GM12878 (cell line): ENCODE measurements at regions not wholly inside any gene's neighbourhood (a gene's known extent, or its start where the extent isn't known, plus 50 kb on each side); places are given as distances from the start of the nearest gene placed in this dataset.

ENCODE experiments used
- CTCF ChIP-seq, 3 experiments: IDR thresholded peaks in 2 of 3; conservative IDR thresholded peaks in 1 of 3; 2 replicates each; pipeline ENCODE4 v1.5.1; 2011; ENCODE audit warnings: low read depth in 3 of 3, low read length in 3 of 3, mild to moderate bottlenecking in 3 of 3, control low read depth in 2 of 3, moderate library complexity in 2 of 3, inconsistent platforms in 1 of 3, mixed read lengths in 1 of 3; ENCODE audit not compliant: control insufficient read depth in 2 of 3, insufficient read depth in 1 of 3; ENCODE audit errors: extremely low read depth in 1 of 3
- E2F4 ChIP-seq: IDR thresholded peaks from 2 replicates; pipeline ENCODE4 v1.6.1; 2012; ENCODE audit warnings: low read depth, low read length, improper control_type of control experiment
- EP300 ChIP-seq, 2 experiments: fragments of 150-350 bp in 1 of 2; IDR thresholded peaks; 2 replicates each; pipeline ENCODE4 v1.6.1; 2011 to 2012; ENCODE audit warnings: low read depth in 2 of 2, low read length in 2 of 2, borderline replicate concordance in 1 of 2, improper control_type of control experiment in 1 of 2, inconsistent platforms in 1 of 2; ENCODE audit not compliant: control insufficient read depth in 1 of 2
- EZH2 ChIP-seq: IDR thresholded peaks from 2 replicates; pipeline ENCODE4 v1.6.1; 2012; ENCODE audit warnings: low read depth, mild to moderate bottlenecking, control low read depth, inconsistent platforms, low read length, borderline replicate concordance; ENCODE audit not compliant: control insufficient read depth
- JUND ChIP-seq: IDR thresholded peaks from 2 replicates; pipeline ENCODE4 v1.6.1; 2012; ENCODE audit warnings: low read depth, mild to moderate bottlenecking, low read length, improper control_type of control experiment, moderate library complexity
- PKNOX1 ChIP-seq: fragments of 450-650 bp; IDR thresholded peaks from 2 replicates; pipeline ENCODE4 v1.6.1; 2016; ENCODE audit warnings: mild to moderate bottlenecking
- POLR2A ChIP-seq: IDR thresholded peaks from 2 replicates; pipeline ENCODE4 v1.6.1; 2011; ENCODE audit warnings: low read depth, mild to moderate bottlenecking, low read length
- RAD21 ChIP-seq: IDR thresholded peaks from 2 replicates; pipeline ENCODE4 v1.6.1; 2011; ENCODE audit warnings: mild to moderate bottlenecking, low read depth, low read length, moderate library complexity; ENCODE audit not compliant: insufficient read depth
- SRF ChIP-seq, 2 experiments: IDR thresholded peaks; 2 replicates each; pipeline ENCODE4 v1.6.1; 2011; ENCODE audit warnings: low read depth in 2 of 2, low read length in 2 of 2, mild to moderate bottlenecking in 1 of 2, moderate library complexity in 1 of 2
- TCF12 ChIP-seq: IDR thresholded peaks from 2 replicates; pipeline ENCODE4 v1.6.1; 2011; ENCODE audit warnings: low read depth, mild to moderate bottlenecking, low read length
- YY1 ChIP-seq: IDR thresholded peaks from 2 replicates; pipeline ENCODE4 v1.6.1; 2011; ENCODE audit warnings: low read depth, mild to moderate bottlenecking, low read length
- TF ChIP-seq, protein P1 (sequence below): IDR thresholded peaks from 2 replicates; pipeline ENCODE4 v1.6.1; 2012; ENCODE audit warnings: mild to moderate bottlenecking, low read depth, low read length
- TF ChIP-seq, protein P2 (sequence below): fragments of 450-650 bp; IDR thresholded peaks from 2 replicates; pipeline ENCODE4 v1.6.1; 2017; ENCODE audit warnings: mild to moderate bottlenecking

GRCh38 chr6:169955731-169956437 lies 204.5 kb downstream of the ERMARD start:
- TF ChIP-seq CTCF (IDR thresholded peaks at IDR 0.05 in 2 of 3, conservative IDR thresholded peaks at IDR 0.05 in 1 of 3; ENCODE audit: control insufficient read depth in 2 of 3, extremely low read depth in 1 of 3, insufficient read depth in 1 of 3, low read depth in 3 of 3, low read length in 3 of 3): no peak
- no peak for TF ChIP-seq PKNOX1
- no peak for TF ChIP-seq E2F4
- TF ChIP-seq JUND: no peak
- no peak for TF ChIP-seq SRF (IDR thresholded peaks at IDR 0.05; ENCODE audit: low read depth in 2 of 2, low read length in 2 of 2)
- no peak for TF ChIP-seq RAD21
- TF ChIP-seq, protein P1, sequence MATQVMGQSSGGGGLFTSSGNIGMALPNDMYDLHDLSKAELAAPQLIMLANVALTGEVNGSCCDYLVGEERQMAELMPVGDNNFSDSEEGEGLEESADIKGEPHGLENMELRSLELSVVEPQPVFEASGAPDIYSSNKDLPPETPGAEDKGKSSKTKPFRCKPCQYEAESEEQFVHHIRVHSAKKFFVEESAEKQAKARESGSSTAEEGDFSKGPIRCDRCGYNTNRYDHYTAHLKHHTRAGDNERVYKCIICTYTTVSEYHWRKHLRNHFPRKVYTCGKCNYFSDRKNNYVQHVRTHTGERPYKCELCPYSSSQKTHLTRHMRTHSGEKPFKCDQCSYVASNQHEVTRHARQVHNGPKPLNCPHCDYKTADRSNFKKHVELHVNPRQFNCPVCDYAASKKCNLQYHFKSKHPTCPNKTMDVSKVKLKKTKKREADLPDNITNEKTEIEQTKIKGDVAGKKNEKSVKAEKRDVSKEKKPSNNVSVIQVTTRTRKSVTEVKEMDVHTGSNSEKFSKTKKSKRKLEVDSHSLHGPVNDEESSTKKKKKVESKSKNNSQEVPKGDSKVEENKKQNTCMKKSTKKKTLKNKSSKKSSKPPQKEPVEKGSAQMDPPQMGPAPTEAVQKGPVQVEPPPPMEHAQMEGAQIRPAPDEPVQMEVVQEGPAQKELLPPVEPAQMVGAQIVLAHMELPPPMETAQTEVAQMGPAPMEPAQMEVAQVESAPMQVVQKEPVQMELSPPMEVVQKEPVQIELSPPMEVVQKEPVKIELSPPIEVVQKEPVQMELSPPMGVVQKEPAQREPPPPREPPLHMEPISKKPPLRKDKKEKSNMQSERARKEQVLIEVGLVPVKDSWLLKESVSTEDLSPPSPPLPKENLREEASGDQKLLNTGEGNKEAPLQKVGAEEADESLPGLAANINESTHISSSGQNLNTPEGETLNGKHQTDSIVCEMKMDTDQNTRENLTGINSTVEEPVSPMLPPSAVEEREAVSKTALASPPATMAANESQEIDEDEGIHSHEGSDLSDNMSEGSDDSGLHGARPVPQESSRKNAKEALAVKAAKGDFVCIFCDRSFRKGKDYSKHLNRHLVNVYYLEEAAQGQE: no peak
- no peak for TF ChIP-seq YY1
- no peak for TF ChIP-seq POLR2A
- TF ChIP-seq EZH2: no peak
- no peak for TF ChIP-seq TCF12
- TF ChIP-seq, protein P2, sequence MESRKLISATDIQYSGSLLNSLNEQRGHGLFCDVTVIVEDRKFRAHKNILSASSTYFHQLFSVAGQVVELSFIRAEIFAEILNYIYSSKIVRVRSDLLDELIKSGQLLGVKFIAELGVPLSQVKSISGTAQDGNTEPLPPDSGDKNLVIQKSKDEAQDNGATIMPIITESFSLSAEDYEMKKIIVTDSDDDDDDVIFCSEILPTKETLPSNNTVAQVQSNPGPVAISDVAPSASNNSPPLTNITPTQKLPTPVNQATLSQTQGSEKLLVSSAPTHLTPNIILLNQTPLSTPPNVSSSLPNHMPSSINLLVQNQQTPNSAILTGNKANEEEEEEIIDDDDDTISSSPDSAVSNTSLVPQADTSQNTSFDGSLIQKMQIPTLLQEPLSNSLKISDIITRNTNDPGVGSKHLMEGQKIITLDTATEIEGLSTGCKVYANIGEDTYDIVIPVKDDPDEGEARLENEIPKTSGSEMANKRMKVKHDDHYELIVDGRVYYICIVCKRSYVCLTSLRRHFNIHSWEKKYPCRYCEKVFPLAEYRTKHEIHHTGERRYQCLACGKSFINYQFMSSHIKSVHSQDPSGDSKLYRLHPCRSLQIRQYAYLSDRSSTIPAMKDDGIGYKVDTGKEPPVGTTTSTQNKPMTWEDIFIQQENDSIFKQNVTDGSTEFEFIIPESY: no peak
- TF ChIP-seq EP300 (IDR thresholded peaks at IDR 0.05; ENCODE audit: borderline replicate concordance in 1 of 2, control insufficient read depth in 1 of 2, low read depth in 2 of 2, low read length in 2 of 2): no peak
